CD4-positive, alpha-beta T cell treated with Interferon gamma for 1 hour (primary cell): ENCODE measurements at regions not wholly inside any gene's neighbourhood (a gene's known extent, or its start where the extent isn't known, plus 50 kb on each side); places are given as distances from the start of the nearest gene placed in this dataset.
A peak's percentile ranks its signal among the peaks of the same experiment; 100 is the strongest.
"Not testable (repeated sequence)": the region's sequence is repeated elsewhere in the genome, so short reads cannot be mapped to it uniquely, and the experiment has no call there.

ENCODE experiments used
- DNase-seq: peaks from one replicate; pipeline ENCODE4 v3.0.0-alpha.2; 2020

GRCh38 chr1:70674941-70675685 lies 264.0 kb downstream of the CTH start:
- no peak for DNase-seq

- no peak for DNase-seq
Observed at GRCh38 chr1:70675737-70676156, 264.7 kb downstream of the CTH start.

- peak; percentile 28 for DNase-seq
Observed at GRCh38 chr1:70685300-70686286, 274.5 kb downstream of the CTH start.

- DNase-seq: no peak
Observed at GRCh38 chr1:70688580-70688979, 277.5 kb downstream of the CTH start.

- DNase-seq: no peak
Observed at GRCh38 chr1:70706381-70707037, 295.4 kb downstream of the CTH start.

GRCh38 chr1:70707214-70707613 lies 296.1 kb downstream of the CTH start:
- no peak for DNase-seq

GRCh38 chr1:70714149-70714548 lies 303.1 kb downstream of the CTH start:
- DNase-seq: no peak

GRCh38 chr1:70717211-70717610 lies 306.1 kb downstream of the CTH start:
- no peak for DNase-seq

- no peak for DNase-seq
Observed at GRCh38 chr1:70717656-70718055, 306.6 kb downstream of the CTH start.

- no peak for DNase-seq
Observed at GRCh38 chr1:70718086-70718630, 307.1 kb downstream of the CTH start.

- no peak for DNase-seq
Observed at GRCh38 chr1:70719154-70719553, 308.1 kb downstream of the CTH start.

- no peak for DNase-seq
Observed at GRCh38 chr1:70720109-70720508, 309.0 kb downstream of the CTH start.

- DNase-seq: no peak
Observed at GRCh38 chr1:70720521-70720920, 309.5 kb downstream of the CTH start.

GRCh38 chr1:70727886-70728489 lies 316.9 kb downstream of the CTH start:
- DNase-seq: no peak

GRCh38 chr1:70736518-70736917 lies 311.1 kb downstream of the PTGER3 start:
- not testable (repeated sequence) for DNase-seq

GRCh38 chr1:70737125-70737524 lies 310.5 kb downstream of the PTGER3 start:
- DNase-seq: no peak

- no peak for DNase-seq
Observed at GRCh38 chr1:70738624-70739023, 309.0 kb downstream of the PTGER3 start.

- no peak for DNase-seq
Observed at GRCh38 chr1:70745199-70745598, 302.4 kb downstream of the PTGER3 start.

GRCh38 chr1:70746062-70746461 lies 301.6 kb downstream of the PTGER3 start:
- not testable (repeated sequence) for DNase-seq

GRCh38 chr1:70747123-70747522 lies 300.5 kb downstream of the PTGER3 start:
- not testable (repeated sequence) for DNase-seq

- DNase-seq: not testable (repeated sequence)
Observed at GRCh38 chr1:70751676-70752287, 295.8 kb downstream of the PTGER3 start.

GRCh38 chr1:70754701-70755100 lies 292.9 kb downstream of the PTGER3 start:
- no peak for DNase-seq
